GM23338 (cell line): ENCODE measurements at regions not wholly inside any gene's neighbourhood (a gene's known extent, or its start where the extent isn't known, plus 50 kb on each side); places are given as distances from the start of the nearest gene placed in this dataset.

Experiments
- CTCF ChIP-seq, 2 experiments: fragments of 200-600 bp in 1 of 2; sonication (generic) in 1 of 2; conservative IDR thresholded peaks; 2 replicates each; pipeline versions ENCODE4 v1.5.1 to v1.6.1; 2016 to 2017; ENCODE audit warnings: antibody characterized with exemption in 2 of 2, low read depth in 2 of 2, mild to moderate bottlenecking in 2 of 2, moderate library complexity in 1 of 2
- EZH2 ChIP-seq: fragments of 200-600 bp; sonication (generic); IDR thresholded peaks from one replicate; pipeline ENCODE4 v1.8.0; 2017; ENCODE audit warnings: antibody characterized with exemption, mild to moderate bottlenecking, low read depth; ENCODE audit not compliant: unreplicated experiment
- EZH2phosphoT487 ChIP-seq: fragments of 200-600 bp; sonication (generic); IDR thresholded peaks from one replicate; pipeline ENCODE4 v1.8.1; 2018; ENCODE audit warnings: antibody characterized with exemption; ENCODE audit not compliant: unreplicated experiment
- NANOG ChIP-seq: IDR thresholded peaks from 2 replicates; pipeline ENCODE4 v1.6.1; 2016; ENCODE audit warnings: antibody characterized with exemption, borderline replicate concordance
- POLR2AphosphoS5 ChIP-seq: IDR thresholded peaks from 2 replicates; pipeline ENCODE4 v1.6.1; 2016; ENCODE audit warnings: antibody characterized with exemption, low read depth

GRCh38 chrX:137143864-137144263 lies 110.1 kb upstream of the GPR101 start:
- TF ChIP-seq CTCF (conservative IDR thresholded peaks at IDR 0.05; ENCODE audit: low read depth in 2 of 2) = no peak
- TF ChIP-seq EZH2phosphoT487 = no peak
- no peak for TF ChIP-seq EZH2
- TF ChIP-seq POLR2AphosphoS5 = no peak
- TF ChIP-seq NANOG = no peak
